ENCODE measurements at regions not wholly inside any gene's neighbourhood (a gene's known extent, or its start where the extent isn't known, plus 50 kb on each side); places are given as distances from the start of the nearest gene placed in this dataset.
A peak's percentile ranks its signal among the peaks of the same experiment; 100 is the strongest.

DNA sequence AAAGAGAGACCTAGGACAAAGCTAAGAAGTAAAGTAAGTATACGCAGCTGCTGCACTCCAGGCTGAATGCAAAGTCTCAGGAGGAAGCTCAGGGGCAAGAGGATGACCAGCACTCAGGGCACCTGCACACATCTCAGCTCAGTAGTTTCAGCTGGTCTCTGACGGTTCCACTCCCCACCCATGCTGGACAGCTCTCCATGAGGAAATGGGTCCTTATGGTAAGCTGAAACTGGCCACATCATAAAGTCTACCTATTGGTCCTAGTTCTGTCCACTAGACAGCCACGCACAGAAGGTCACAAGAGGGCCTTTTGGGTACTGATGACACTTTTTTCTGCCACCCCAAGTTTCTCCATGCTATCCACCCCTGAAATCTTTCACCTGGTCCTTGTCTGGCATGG, 215.3 kb downstream of the TTC32 start:
- Histone ChIP-seq H3K9me3 (ENCODE audit: insufficient read depth, low read depth) (no peaks in the 10 kb centered on the region), H3K27me3 (ENCODE audit: insufficient read depth, low read depth) (no peaks in the 10 kb centered on the region), H3F3A (ENCODE audit: insufficient read depth, low read depth) (no peaks in the 10 kb centered on the region), H4K20me1 (ENCODE audit: insufficient read depth) (no peaks in the 10 kb centered on the region), H3K4me3 (no peak overlapping the region), H3K79me2 (ENCODE audit: low read depth) (no peaks in the 10 kb centered on the region), H3K9me2 (ENCODE audit: insufficient read depth) (no peaks in the 10 kb centered on the region), H2AFZ (no peak overlapping the region), H3K36me3 (ENCODE audit: low read depth) (no peaks in the 10 kb centered on the region), H3K4me2 (no peak overlapping the region), H3K27ac (no peak overlapping the region), H3K4me1 (replicated peaks; ENCODE audit: insufficient read depth) (no peaks in the 10 kb centered on the region)
- intact Hi-C loops (cut with micrococcal nuclease; ENCODE audit: unreplicated experiment): no loop called here
- no TSS peak for BruUV-seq (replicated peaks)
- CTCF ChIA-PET: no interaction called here
- POLR2A ChIA-PET (ENCODE audit: unreplicated experiment): no interaction called here
- DNase-seq: peak in 1 of 2 experiments; percentile 28
- TF ChIP-seq EZH2 (IDR thresholded peaks at IDR 0.05; ENCODE audit: low read depth): no peak
- TF ChIP-seq, protein P1, sequence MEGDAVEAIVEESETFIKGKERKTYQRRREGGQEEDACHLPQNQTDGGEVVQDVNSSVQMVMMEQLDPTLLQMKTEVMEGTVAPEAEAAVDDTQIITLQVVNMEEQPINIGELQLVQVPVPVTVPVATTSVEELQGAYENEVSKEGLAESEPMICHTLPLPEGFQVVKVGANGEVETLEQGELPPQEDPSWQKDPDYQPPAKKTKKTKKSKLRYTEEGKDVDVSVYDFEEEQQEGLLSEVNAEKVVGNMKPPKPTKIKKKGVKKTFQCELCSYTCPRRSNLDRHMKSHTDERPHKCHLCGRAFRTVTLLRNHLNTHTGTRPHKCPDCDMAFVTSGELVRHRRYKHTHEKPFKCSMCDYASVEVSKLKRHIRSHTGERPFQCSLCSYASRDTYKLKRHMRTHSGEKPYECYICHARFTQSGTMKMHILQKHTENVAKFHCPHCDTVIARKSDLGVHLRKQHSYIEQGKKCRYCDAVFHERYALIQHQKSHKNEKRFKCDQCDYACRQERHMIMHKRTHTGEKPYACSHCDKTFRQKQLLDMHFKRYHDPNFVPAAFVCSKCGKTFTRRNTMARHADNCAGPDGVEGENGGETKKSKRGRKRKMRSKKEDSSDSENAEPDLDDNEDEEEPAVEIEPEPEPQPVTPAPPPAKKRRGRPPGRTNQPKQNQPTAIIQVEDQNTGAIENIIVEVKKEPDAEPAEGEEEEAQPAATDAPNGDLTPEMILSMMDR (conservative IDR thresholded peaks at IDR 0.05): no peak

DNA sequence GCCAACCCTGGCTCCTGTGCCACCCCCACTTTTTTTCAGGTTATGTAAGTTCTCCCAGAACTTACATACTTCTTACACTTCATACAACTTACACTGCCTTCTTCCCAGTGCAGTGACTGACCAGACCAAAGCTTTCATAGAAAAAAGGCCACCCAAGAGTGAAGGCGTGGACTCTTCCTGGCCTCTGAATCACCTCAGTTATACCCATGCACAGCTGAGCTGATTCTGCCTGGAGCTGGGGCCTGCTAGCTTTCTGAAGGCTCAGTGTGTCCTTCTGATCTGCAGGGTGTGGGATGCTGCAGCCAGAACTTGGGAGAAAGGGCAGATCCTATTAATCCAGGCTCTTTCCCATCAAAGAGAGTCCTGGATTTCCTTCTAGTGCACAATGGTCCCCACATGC, 216.1 kb downstream of the TTC32 start:
- BruUV-seq (replicated peaks): no TSS peak
- H3K79me2 ChIP-seq (ENCODE audit: low read depth): no peaks in the 10 kb centered on the region
- no peaks in the 10 kb centered on the region for H3K4me1 ChIP-seq (replicated peaks; ENCODE audit: insufficient read depth)
- ChIA-PET POLR2A (ENCODE audit: unreplicated experiment) (no interaction called here), CTCF (no interaction called here)
- no peaks in the 10 kb centered on the region for H4K20me1 ChIP-seq (ENCODE audit: insufficient read depth)
- H3K4me3 ChIP-seq: no peak overlapping the region
- H2AFZ ChIP-seq: no peak overlapping the region
- H3K27ac ChIP-seq: no peak overlapping the region
- H3F3A ChIP-seq (ENCODE audit: insufficient read depth, low read depth): no peaks in the 10 kb centered on the region
- peak in 1 of 2 experiments; percentile 25 for DNase-seq
- no peaks in the 10 kb centered on the region for H3K9me2 ChIP-seq (ENCODE audit: insufficient read depth)
- H3K27me3 ChIP-seq (ENCODE audit: insufficient read depth, low read depth): no peaks in the 10 kb centered on the region
- TF ChIP-seq, protein P1 (conservative IDR thresholded peaks at IDR 0.05): no peak
- no peak for TF ChIP-seq EZH2 (IDR thresholded peaks at IDR 0.05; ENCODE audit: low read depth)
- intact Hi-C loops (cut with micrococcal nuclease; ENCODE audit: unreplicated experiment): no loop called here
- no peaks in the 10 kb centered on the region for H3K9me3 ChIP-seq (ENCODE audit: insufficient read depth, low read depth)
- H3K4me2 ChIP-seq: no peak overlapping the region
- no peaks in the 10 kb centered on the region for H3K36me3 ChIP-seq (ENCODE audit: low read depth)

GRCh38 chr2:19684516-19684915, 217.3 kb downstream of the TTC32 start:
- TF ChIP-seq EZH2 (IDR thresholded peaks at IDR 0.05; ENCODE audit: low read depth): no peak
- TF ChIP-seq, protein P1 (conservative IDR thresholded peaks at IDR 0.05): no peak
- Histone ChIP-seq H3K27me3 (ENCODE audit: insufficient read depth, low read depth) (no peaks in the 10 kb centered on the region), H3K4me3 (no peak overlapping the region), H3K9me2 (ENCODE audit: insufficient read depth) (no peaks in the 10 kb centered on the region), H3K4me2 (no peak overlapping the region), H3K36me3 (ENCODE audit: low read depth) (no peaks in the 10 kb centered on the region), H3K9me3 (ENCODE audit: insufficient read depth, low read depth) (no peaks in the 10 kb centered on the region), H3K27ac (no peak overlapping the region), H3K4me1 (replicated peaks; ENCODE audit: insufficient read depth) (no peaks in the 10 kb centered on the region), H4K20me1 (ENCODE audit: insufficient read depth) (no peaks in the 10 kb centered on the region), H3F3A (ENCODE audit: insufficient read depth, low read depth) (no peaks in the 10 kb centered on the region), H2AFZ (no peak overlapping the region), H3K79me2 (ENCODE audit: low read depth) (no peaks in the 10 kb centered on the region)
- ChIA-PET CTCF (no interaction called here), POLR2A (ENCODE audit: unreplicated experiment) (no interaction called here)
- BruUV-seq (replicated peaks): no TSS peak
- no peak for DNase-seq
- intact Hi-C loops (cut with micrococcal nuclease; ENCODE audit: unreplicated experiment): no loop called here
